Colonic mucosa (tissue), 4 donors: ENCODE measurements at regions not wholly inside any gene's neighbourhood (a gene's known extent, or its start where the extent isn't known, plus 50 kb on each side); places are given as distances from the start of the nearest gene placed in this dataset.

Source experiments
- DNase-seq: peaks from one replicate; pipeline ENCODE4 v3.0.0-alpha.2; 2020
- H3K27ac ChIP-seq: fragments of 200-600 bp; one replicate; pipeline ENCODE4 v1.8.0; 2021
- H3K27me3 ChIP-seq: fragments of 200-600 bp; one replicate; pipeline ENCODE4 v1.8.0; 2021
- H3K36me3 ChIP-seq: fragments of 200-600 bp; one replicate; pipeline ENCODE4 v1.8.0; 2021
- H3K4me1 ChIP-seq: fragments of 200-600 bp; one replicate; pipeline ENCODE4 v1.8.0; 2021; ENCODE audit warnings: mild to moderate bottlenecking
- H3K4me3 ChIP-seq: fragments of 200-600 bp; one replicate; pipeline ENCODE4 v1.8.0; 2021
- H3K9ac ChIP-seq, 2 donors: one replicate each; pipeline ENCODE4 v1.7.0; 2013; ENCODE audit warnings: control low read depth in 2 of 2, low read depth in 2 of 2, low read length in 2 of 2
- H3K9me3 ChIP-seq: fragments of 200-600 bp; one replicate; pipeline ENCODE4 v1.8.0; 2021
- intact Hi-C: fragments of 100-400 bp; cut with DNase I; formaldehyde crosslinking; loops from one replicate; pipeline ENCODE4 v1.14.1; 2022
- TF ChIP-seq, protein P1 (sequence below): fragments of 200-600 bp; IDR thresholded peaks from one replicate; pipeline ENCODE4 v1.8.0; 2022; ENCODE audit warnings: antibody characterized with exemption, mild to moderate bottlenecking
- donor health status: healthy.
- donor health status: DM: no; HTN: no; CAD: no.
- donor health status: DM: no; HTN: no; CAD: no.

DNA sequence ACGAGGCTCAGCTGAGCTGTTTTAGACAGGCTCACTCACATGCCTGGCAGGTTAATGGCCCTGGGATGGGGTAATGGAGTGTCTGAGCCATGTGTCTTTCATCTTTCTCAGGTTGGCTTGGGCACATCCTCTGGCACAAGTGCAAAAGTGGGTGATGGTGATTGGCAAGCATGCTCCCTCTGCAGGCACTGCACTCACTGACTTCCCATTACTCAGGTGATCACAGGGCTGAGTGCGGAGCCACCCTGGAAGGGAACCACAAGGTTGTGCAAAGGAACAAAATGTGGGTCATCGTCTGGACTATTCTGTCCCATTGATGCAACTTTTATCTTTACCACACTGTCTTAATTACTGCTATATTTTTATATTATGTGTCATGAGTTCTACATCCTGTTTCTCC lies 244.1 kb upstream of the AKR1E2 start:
- intact Hi-C loops, result no loop called here
- Histone ChIP-seq H3K9me3 (no peaks in the 10 kb centered on the region), H3K4me3 (no peak overlapping the region), H3K4me1 (no peaks in the 10 kb centered on the region), H3K9ac (no peak overlapping the region), H3K27me3 (no peaks in the 10 kb centered on the region), H3K27ac (no peak overlapping the region), H3K36me3 (no peaks in the 10 kb centered on the region)
- DNase-seq, result no peak
- TF ChIP-seq, protein P1, sequence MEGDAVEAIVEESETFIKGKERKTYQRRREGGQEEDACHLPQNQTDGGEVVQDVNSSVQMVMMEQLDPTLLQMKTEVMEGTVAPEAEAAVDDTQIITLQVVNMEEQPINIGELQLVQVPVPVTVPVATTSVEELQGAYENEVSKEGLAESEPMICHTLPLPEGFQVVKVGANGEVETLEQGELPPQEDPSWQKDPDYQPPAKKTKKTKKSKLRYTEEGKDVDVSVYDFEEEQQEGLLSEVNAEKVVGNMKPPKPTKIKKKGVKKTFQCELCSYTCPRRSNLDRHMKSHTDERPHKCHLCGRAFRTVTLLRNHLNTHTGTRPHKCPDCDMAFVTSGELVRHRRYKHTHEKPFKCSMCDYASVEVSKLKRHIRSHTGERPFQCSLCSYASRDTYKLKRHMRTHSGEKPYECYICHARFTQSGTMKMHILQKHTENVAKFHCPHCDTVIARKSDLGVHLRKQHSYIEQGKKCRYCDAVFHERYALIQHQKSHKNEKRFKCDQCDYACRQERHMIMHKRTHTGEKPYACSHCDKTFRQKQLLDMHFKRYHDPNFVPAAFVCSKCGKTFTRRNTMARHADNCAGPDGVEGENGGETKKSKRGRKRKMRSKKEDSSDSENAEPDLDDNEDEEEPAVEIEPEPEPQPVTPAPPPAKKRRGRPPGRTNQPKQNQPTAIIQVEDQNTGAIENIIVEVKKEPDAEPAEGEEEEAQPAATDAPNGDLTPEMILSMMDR, result no peak

DNA sequence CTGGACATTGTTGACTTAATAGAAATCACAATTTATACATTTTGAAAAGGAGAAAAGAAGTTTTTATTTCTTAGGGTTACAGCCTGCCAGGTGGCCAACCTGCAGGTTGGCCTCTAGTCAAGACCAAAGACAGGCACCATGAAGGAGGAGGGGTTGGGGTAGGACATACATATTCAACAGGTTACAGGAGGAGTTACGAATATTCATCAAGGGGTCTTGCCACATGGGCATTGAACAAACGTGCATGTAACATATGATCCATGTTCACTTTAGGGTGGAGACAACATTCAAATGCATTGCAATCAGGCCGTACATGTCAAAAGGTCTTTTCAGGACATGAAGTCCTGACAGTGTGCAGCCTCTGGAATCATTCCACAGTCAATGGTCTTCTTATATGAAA lies 246.2 kb upstream of the AKR1E2 start:
- no peaks in the 10 kb centered on the region for H3K9me3 ChIP-seq
- H3K9ac ChIP-seq, result no peak overlapping the region
- DNase-seq, result no peak
- intact Hi-C loops, result no loop called here
- TF ChIP-seq, protein P1, result no peak
- no peak overlapping the region for H3K27ac ChIP-seq
- H3K36me3 ChIP-seq, result no peaks in the 10 kb centered on the region
- H3K27me3 ChIP-seq, result no peaks in the 10 kb centered on the region
- no peak overlapping the region for H3K4me3 ChIP-seq
- H3K4me1 ChIP-seq, result no peaks in the 10 kb centered on the region

DNA sequence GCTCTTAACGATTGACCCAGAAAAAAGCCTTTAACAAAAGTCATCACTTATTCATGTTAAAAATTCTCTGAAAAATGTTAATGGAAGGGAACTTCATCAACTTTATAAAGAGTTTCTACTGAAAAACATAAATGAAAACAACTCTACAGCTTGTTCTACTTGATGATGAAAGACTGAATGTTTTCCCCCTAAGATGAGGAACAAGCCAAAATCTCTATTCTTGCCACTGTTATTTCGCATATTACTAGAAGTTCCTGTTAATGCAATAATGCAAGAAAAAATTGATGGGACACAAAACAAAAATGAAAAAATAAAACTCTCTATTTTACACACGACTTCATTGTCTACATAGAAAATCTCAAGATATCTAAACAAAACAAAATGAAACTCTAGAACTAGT lies 249.8 kb upstream of the AKR1E2 start:
- TF ChIP-seq, protein P1, result no peak
- no peak for DNase-seq
- Histone ChIP-seq H3K27ac (no peak overlapping the region), H3K9me3 (no peaks in the 10 kb centered on the region), H3K4me1 (no peaks in the 10 kb centered on the region), H3K4me3 (no peak overlapping the region), H3K9ac (no peak overlapping the region), H3K36me3 (no peaks in the 10 kb centered on the region), H3K27me3 (no peaks in the 10 kb centered on the region)
- intact Hi-C loops, result no loop called here

DNA sequence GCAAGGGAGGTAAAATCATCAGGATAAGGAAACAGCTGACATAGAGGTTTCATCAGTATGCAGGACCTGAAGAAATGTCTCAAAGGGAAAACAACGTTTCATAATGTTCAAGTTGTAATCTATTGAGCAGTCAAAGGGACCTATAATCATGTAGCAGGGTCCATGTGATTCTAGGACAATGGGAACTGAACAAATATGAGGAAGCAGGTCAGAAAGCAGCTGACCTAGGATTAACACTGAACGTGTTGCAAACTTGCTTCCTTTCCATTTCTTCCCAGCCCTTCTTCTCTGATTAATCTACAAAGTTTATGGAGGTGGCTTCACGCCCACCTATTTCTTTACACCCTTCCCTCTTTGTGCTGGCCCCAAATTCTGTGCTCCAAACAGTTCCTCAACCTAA lies 256.9 kb upstream of the AKR1E2 start:
- Histone ChIP-seq H3K4me3 (no peak overlapping the region), H3K27me3 (no peaks in the 10 kb centered on the region), H3K36me3 (no peaks in the 10 kb centered on the region), H3K27ac (no peak overlapping the region), H3K4me1 (no peaks in the 10 kb centered on the region), H3K9me3 (no peaks in the 10 kb centered on the region), H3K9ac (no peak overlapping the region)
- intact Hi-C loops, result no loop called here
- TF ChIP-seq, protein P1, result no peak
- DNase-seq, result no peak

DNA sequence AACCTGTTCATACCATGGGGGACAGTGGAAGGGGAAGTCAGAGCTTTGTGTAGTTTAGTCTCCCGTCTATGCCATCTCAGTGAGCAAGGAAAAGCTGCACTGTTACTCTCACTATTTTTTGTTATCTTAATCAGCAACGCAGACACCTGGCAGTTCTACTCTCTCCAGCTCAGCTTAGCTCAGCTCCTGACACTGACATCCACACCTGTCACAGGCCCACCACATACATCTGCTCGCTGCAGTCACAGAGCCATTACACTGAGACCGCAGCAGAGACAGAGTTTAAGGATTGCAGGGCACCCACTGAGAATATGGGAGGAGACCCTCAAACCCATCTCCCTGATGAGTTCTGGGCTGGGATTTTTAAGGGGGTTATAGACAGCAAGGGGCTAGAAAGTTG lies 257.3 kb upstream of the AKR1E2 start:
- no peak overlapping the region for H3K9ac ChIP-seq

More for the DNA sequence above, 257.3 kb upstream of the AKR1E2 start:
- intact Hi-C loops, result no loop called here
- DNase-seq, result no peak
- H3K4me3 ChIP-seq, result no peak overlapping the region
- H3K27ac ChIP-seq, result no peak overlapping the region
- TF ChIP-seq, protein P1, result no peak
- no peaks in the 10 kb centered on the region for H3K4me1 ChIP-seq
- no peaks in the 10 kb centered on the region for H3K36me3 ChIP-seq
- H3K27me3 ChIP-seq, result no peaks in the 10 kb centered on the region
- no peaks in the 10 kb centered on the region for H3K9me3 ChIP-seq
